Skin epidermis (tissue), 12 donors: ENCODE measurements at regions not wholly inside any gene's neighbourhood (a gene's known extent, or its start where the extent isn't known, plus 50 kb on each side); places are given as distances from the start of the nearest gene placed in this dataset.

Experiments
- H3K27ac ChIP-seq, 21 experiments: fragments of 200-600 bp; sonication (generic) in 11 of 21; one replicate each; pipeline ENCODE4 v1.5.0; 2020; ENCODE audit warnings: mild to moderate bottlenecking in 3 of 21, inconsistent platforms in 2 of 21, moderate library complexity in 2 of 21
- H3K4me3 ChIP-seq, 7 experiments: fragments of 200-600 bp; sonication (generic) in 2 of 7; one replicate each; pipeline ENCODE4 v1.5.0; 2020; ENCODE audit warnings: inconsistent platforms in 2 of 7, mild to moderate bottlenecking in 2 of 7, moderate library complexity in 1 of 7

GRCh38 chr11:127622686-127623085 lies 622.1 kb upstream of the KIRREL3 start:
- no peak overlapping the region for H3K27ac ChIP-seq
- no peak overlapping the region for H3K4me3 ChIP-seq

GRCh38 chr11:127620671-127621070 lies 620.1 kb upstream of the KIRREL3 start:
- H3K27ac ChIP-seq = no peak overlapping the region
- no peak overlapping the region for H3K4me3 ChIP-seq

DNA sequence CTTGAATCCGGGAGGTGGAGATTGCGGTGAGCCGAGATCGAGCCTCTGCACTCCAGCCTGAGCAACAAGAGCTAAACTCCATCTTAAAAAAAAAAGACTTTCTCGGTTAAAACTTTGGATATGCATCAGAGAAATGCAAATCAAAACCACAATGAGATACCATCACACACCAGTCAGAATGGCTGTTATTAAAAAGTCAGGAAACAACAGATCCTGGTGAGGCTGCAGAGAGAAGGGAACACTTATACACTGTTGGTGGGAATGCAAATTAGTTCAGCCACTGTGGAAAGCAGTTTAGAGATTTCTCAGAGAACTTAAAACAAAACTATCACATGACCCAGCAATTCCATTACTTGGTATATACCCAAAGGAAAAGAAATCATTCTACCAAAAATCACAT lies 619.4 kb upstream of the KIRREL3 start:
- Histone ChIP-seq H3K27ac (no peak overlapping the region), H3K4me3 (no peak overlapping the region)

GRCh38 chr11:127618721-127619120 lies 618.2 kb upstream of the KIRREL3 start:
- H3K4me3 ChIP-seq = no peak overlapping the region
- H3K27ac ChIP-seq = no peak overlapping the region

GRCh38 chr11:127616158-127616557 lies 615.6 kb upstream of the KIRREL3 start:
- no peak overlapping the region for H3K4me3 ChIP-seq
- no peak overlapping the region for H3K27ac ChIP-seq

DNA sequence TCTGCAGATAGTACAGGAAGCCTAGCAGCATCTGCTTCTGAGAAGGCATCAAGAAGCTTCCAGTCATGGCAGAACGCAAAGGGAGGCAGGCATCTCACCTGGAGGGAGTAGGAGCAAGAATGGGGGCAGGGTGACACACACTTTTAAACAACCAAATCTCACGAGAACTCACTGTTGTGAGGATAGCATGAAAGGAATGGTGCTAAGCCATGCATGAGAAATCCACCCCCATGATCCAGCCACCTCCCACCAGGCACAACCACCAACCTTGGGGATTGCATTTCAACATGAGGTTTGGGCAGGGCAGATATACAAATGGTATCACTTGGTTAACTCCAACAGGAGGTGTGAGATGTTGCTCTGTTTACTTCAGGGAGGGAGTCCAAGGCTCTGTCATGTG lies 612.0 kb upstream of the KIRREL3 start:
- Histone ChIP-seq H3K4me3 (no peak overlapping the region), H3K27ac (no peak overlapping the region)

DNA sequence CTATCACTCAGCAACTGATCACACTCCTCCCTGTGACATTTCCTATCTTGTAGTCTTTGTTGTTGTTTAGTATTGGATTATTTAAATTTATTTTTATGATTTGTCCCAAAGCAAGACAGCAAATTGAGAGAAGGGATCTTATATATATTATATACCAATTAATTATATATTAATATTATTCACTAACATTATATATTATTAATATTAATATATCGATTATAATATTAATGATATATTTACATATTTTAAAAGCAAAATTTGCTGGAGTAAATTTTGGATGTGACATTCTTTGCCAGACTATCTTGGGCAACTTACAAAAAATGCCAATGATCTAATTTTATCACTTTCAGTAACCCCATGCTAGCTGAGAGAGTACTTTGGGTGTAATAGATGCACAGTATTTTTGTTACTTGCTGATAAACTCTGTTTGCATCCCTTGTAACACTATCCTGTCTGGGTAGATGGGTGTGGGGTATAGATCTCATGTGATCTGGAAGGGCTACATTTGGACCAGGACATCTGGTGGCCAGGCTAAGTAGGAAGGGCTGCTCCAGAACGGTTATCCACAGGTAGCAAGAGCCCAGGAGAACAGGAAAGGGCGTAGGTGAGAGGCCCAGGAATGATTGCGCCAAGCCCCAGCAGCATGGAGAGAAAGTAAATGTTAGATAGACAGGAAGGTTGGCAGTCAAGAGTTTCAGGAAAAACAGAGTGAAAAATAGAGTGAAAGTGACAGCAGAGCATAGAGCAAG lies 608.6 kb upstream of the KIRREL3 start:
- H3K27ac ChIP-seq = no peak overlapping the region
- H3K4me3 ChIP-seq = no peak overlapping the region

GRCh38 chr11:127607487-127608085 lies 607.0 kb upstream of the KIRREL3 start:
- Histone ChIP-seq H3K27ac (no peak overlapping the region), H3K4me3 (no peak overlapping the region)

- no peak overlapping the region for H3K27ac ChIP-seq
Measured at GRCh38 chr11:127601578-127601977, 601.0 kb upstream of the KIRREL3 start.

DNA sequence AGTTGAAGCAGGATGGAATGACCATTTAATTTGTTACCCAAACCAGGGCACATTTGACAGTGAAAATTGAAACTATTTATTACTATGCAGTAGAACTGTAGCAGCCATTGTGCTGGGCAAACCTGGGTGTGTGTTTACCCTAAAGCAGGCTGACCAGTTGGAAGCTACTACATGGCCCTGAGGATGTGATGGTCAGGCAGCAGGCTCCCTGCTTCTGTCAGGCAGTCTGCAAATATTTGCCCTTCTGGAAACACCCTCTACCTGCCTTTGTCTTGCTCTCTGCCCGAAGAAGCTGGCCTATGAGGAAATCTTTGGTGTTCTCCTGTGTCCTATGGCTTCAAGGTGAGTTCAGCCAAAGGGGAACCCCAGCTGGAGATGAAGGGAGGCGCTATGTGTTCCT lies 600.1 kb upstream of the KIRREL3 start:
- H3K27ac ChIP-seq = no peak overlapping the region
- H3K4me3 ChIP-seq = no peak overlapping the region

More at GRCh38 chr11:127601578-127601977, 601.0 kb upstream of the KIRREL3 start:
- no peak overlapping the region for H3K4me3 ChIP-seq

GRCh38 chr11:127598476-127598875 lies 597.9 kb upstream of the KIRREL3 start:
- Histone ChIP-seq H3K27ac (no peak overlapping the region), H3K4me3 (no peak overlapping the region)

GRCh38 chr11:127596433-127596832 lies 595.9 kb upstream of the KIRREL3 start:
- no peak overlapping the region for H3K4me3 ChIP-seq
- H3K27ac ChIP-seq = no peak overlapping the region

DNA sequence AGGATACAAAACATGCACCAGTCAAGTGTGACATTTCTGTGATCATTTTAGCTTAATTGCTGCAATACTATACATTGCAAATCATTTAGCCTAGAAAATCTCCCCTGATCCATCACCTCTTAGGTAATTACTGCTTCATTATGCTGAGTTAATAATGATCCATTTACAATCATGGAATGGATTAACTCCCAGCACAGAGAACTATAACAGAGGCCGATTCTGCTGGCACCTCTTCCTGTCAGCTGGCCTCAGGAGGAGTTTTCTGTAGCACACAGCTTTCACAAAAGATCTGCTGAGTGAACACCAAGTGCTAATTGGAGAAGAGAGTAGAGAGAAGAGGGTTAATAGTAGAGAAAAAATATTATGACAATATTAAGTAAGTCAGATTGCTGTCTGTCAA lies 591.8 kb upstream of the KIRREL3 start:
- no peak overlapping the region for H3K4me3 ChIP-seq
- no peak overlapping the region for H3K27ac ChIP-seq

- H3K4me3 ChIP-seq = no peak overlapping the region
- no peak overlapping the region for H3K27ac ChIP-seq
Measured at GRCh38 chr11:127590314-127590713, 589.7 kb upstream of the KIRREL3 start.

- Histone ChIP-seq H3K27ac (no peak overlapping the region), H3K4me3 (no peak overlapping the region)
Measured at GRCh38 chr11:127588431-127588830, 587.9 kb upstream of the KIRREL3 start.

DNA sequence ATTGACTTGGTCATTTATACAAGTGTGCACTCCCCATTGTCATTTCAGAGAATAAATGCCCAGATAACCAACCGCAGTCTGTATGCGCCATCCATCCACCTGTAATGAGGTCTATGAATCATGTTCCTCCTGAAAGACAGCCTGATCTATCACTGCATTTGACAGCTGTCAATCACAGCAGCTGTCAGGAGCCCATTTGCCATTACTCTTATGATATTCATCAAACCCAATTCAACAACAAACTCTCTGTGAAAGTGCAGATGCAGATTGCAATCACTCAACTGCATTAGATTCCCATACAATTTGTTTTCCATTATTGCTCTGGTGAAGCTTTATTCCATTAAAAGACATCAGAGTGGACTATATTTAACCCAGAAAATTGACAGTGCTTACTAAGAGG lies 586.9 kb upstream of the KIRREL3 start:
- H3K4me3 ChIP-seq = no peak overlapping the region
- no peak overlapping the region for H3K27ac ChIP-seq

- no peak overlapping the region for H3K4me3 ChIP-seq
- no peak overlapping the region for H3K27ac ChIP-seq
Measured at GRCh38 chr11:127576210-127576609, 575.6 kb upstream of the KIRREL3 start.

DNA sequence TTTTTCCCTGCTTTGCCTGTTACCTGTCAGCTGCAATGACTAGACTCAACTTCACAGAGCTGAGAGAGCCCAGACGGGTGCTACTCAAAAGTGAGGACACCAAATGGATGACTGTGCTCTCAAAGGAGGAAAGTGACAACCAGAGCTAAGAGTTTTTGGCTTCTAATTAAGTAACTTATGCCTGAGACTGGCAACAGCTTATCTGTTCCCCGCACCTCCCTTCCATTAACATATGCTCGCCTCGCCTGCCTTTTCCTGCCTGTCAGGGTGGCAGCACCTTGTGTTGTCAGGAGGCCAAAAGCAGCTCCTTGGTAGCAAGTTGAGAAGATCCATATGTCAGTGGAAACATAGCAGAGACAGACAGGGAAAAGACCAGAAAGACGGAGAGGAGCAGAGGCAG lies 573.9 kb upstream of the KIRREL3 start:
- no peak overlapping the region for H3K27ac ChIP-seq

DNA sequence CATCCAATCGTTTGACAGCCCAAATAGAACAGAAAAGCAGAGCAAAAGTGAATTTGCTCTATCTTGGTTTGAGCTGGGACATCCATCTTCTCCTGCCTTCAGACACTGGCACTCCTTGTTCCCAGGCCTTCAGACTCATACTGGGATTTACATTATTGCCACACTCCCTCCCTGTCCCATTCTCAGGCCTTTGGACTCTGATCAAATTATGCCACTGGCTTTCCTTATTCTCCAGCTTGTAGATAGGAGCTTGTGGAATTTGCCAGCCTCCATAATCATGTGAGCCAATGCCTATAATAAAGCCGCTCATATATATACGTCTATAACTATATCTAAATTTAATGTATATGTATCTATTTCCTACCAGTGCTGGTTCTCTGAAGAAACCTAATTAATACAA lies 568.3 kb upstream of the KIRREL3 start:
- Histone ChIP-seq H3K27ac (no peak overlapping the region), H3K4me3 (no peak overlapping the region)

More for the DNA sequence above, 573.9 kb upstream of the KIRREL3 start:
- no peak overlapping the region for H3K4me3 ChIP-seq

DNA sequence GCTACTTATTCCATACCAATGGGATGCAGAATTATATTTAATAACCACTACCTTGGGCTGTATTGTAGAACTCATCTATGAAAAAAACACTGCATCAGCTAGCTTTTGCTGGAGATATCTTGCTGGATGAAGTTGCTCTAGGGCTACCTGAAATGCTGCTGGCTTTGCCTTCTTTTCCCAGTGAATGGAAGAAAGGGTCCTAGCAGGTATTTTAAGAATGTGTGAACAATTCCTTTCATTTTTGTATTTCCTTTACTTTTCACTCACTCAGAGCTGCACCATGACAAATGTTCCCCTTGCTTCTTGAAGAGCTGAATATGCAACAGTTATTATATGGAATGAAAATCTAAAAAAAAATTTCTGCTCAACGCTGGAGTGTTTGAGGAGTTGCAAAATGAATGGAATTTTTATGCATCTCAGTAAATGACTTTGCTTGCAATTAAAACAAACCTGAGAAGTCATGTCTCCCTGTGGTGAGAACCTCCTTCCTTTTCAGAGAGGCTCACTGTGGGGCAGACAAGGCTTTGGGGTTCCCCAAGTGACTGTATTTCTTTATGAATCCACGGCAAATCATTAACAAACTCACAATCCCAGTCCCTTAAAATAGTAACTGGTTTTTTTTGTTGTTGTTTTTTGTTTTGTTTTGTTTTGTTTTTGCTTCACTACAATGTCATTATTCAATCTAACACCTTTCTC lies 566.8 kb upstream of the KIRREL3 start:
- Histone ChIP-seq H3K27ac (no peak overlapping the region), H3K4me3 (no peak overlapping the region)

GRCh38 chr11:127564810-127565209 lies 564.2 kb upstream of the KIRREL3 start:
- no peak overlapping the region for H3K4me3 ChIP-seq
- H3K27ac ChIP-seq = no peak overlapping the region
